Smooth muscle cell (in vitro differentiated cells): ENCODE measurements at regions not wholly inside any gene's neighbourhood (a gene's known extent, or its start where the extent isn't known, plus 50 kb on each side); places are given as distances from the start of the nearest gene placed in this dataset.

Experiments used
- DNase-seq: peaks from one replicate; lab custom pipeline; 2025; ENCODE audit not compliant: unreplicated experiment; lab: John Stamatoyannopoulos, UW
- H2AFZ ChIP-seq: fragments of 200-600 bp; sonication (generic); 2 replicates; pipeline ENCODE4 v1.6.0; 2016; ENCODE audit warnings: antibody characterized with exemption, low read depth, mild to moderate bottlenecking
- H3F3A ChIP-seq: fragments of 200-600 bp; sonication (generic); 2 replicates; pipeline ENCODE4 v1.6.0; 2017; ENCODE audit warnings: antibody characterized with exemption, low read depth
- H3K27ac ChIP-seq: fragments of 200-600 bp; sonication (generic); 2 replicates; pipeline ENCODE4 v1.5.1; 2016; ENCODE audit warnings: low read depth, mild to moderate bottlenecking
- H3K27me3 ChIP-seq: fragments of 200-600 bp; sonication (generic); 2 replicates; pipeline ENCODE4 v1.6.1; 2016; ENCODE audit warnings: low read depth, mild to moderate bottlenecking
- H3K36me3 ChIP-seq: fragments of 200-600 bp; sonication (generic); 2 replicates; pipeline ENCODE4 v1.5.1; 2016; ENCODE audit warnings: low read depth
- H3K4me1 ChIP-seq: fragments of 200-600 bp; sonication (generic); 2 replicates; pipeline ENCODE4 v1.5.1; 2016; ENCODE audit warnings: low read depth
- H3K4me2 ChIP-seq: fragments of 200-600 bp; sonication (generic); 2 replicates; pipeline ENCODE4 v1.6.0; 2016; ENCODE audit warnings: mild to moderate bottlenecking
- H3K4me3 ChIP-seq: fragments of 200-600 bp; sonication (generic); 2 replicates; pipeline ENCODE4 v1.5.1; 2016; ENCODE audit warnings: mild to moderate bottlenecking
- H3K79me2 ChIP-seq: fragments of 200-600 bp; sonication (generic); 2 replicates; pipeline ENCODE4 v1.6.0; 2016; ENCODE audit warnings: low read depth, mild to moderate bottlenecking
- H3K9ac ChIP-seq: fragments of 200-600 bp; sonication (generic); 2 replicates; pipeline ENCODE4 v1.6.0; 2016; ENCODE audit warnings: low read depth
- H3K9me3 ChIP-seq: fragments of 200-600 bp; sonication (generic); replicated peaks from 2 replicates; pipeline ENCODE4 v1.5.1; 2016; ENCODE audit warnings: low read depth
- H4K20me1 ChIP-seq: fragments of 200-600 bp; sonication (generic); 2 replicates; pipeline ENCODE4 v1.6.0; 2016; ENCODE audit warnings: low read depth
- CTCF ChIP-seq: fragments of 200-600 bp; sonication (generic); IDR thresholded peaks from 2 replicates; pipeline ENCODE4 v1.5.1; 2017; ENCODE audit warnings: borderline replicate concordance, mild to moderate bottlenecking, antibody characterized with exemption; ENCODE audit not compliant: insufficient read depth, poor library complexity, severe bottlenecking
- WGBS: methylation state at CpG from one replicate; pipeline ENCODE4 v1.1.7; 2016; ENCODE audit warnings: low lambda C conversion rate; 5-methylcytosine and 5-hydroxymethylcytosine counted together

GRCh38 chr5:113937301-113937700 lies 423.8 kb downstream of the YTHDC2 start:
- no peaks in the 10 kb centered on the region for H4K20me1 ChIP-seq
- 96% methylated on average over 2 of the region's 2 CpGs for WGBS
- TF ChIP-seq CTCF: no peak

DNA sequence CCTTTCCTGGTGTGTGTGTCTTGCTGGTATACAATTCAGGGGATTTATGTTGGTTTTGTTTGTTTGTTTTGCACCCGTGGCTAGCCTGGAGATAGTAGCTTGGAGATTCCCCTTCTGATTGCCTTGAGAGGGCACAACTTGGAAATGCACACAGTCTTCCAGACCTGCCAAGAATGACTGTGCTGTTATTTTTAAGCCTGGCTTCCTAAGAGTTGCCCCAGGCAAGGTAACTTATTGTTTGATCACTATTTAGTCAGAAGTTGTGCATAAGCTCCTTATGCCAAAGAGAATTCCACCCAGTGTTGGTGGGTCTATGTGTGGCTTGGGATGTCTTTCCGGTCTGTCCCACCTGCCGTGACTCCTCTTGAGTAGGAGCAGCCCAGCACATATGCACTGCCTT lies 421.9 kb upstream of the KCNN2 start:
- no peaks in the 10 kb centered on the region for H3F3A ChIP-seq
- H3K27ac ChIP-seq: no peak overlapping the region
- DNase-seq: no peak
- TF ChIP-seq CTCF: no peak
- H3K4me2 ChIP-seq: no peak overlapping the region
- no peaks in the 10 kb centered on the region for H3K27me3 ChIP-seq
- no peaks in the 10 kb centered on the region for H3K79me2 ChIP-seq
- no peaks in the 10 kb centered on the region for H3K36me3 ChIP-seq
- 81% methylated on average over 3 of the region's 3 CpGs for WGBS
- H3K4me1 ChIP-seq: no peaks in the 10 kb centered on the region
- no peak overlapping the region for H3K4me3 ChIP-seq
- no peak overlapping the region for H3K9ac ChIP-seq
- no peak overlapping the region for H2AFZ ChIP-seq
- H3K9me3 ChIP-seq: no peaks in the 10 kb centered on the region
- no peaks in the 10 kb centered on the region for H4K20me1 ChIP-seq

More at GRCh38 chr5:113937301-113937700, 423.8 kb downstream of the YTHDC2 start:
- H3K4me3 ChIP-seq: no peak overlapping the region
- no peak overlapping the region for H3K9ac ChIP-seq
- H3K36me3 ChIP-seq: no peaks in the 10 kb centered on the region
- H3K27me3 ChIP-seq: no peaks in the 10 kb centered on the region
- H3K79me2 ChIP-seq: no peaks in the 10 kb centered on the region
- H3K4me1 ChIP-seq: no peaks in the 10 kb centered on the region
- H3K27ac ChIP-seq: no peak overlapping the region
- H3F3A ChIP-seq: no peaks in the 10 kb centered on the region
- H3K9me3 ChIP-seq: no peaks in the 10 kb centered on the region
- no peak overlapping the region for H3K4me2 ChIP-seq
- H2AFZ ChIP-seq: no peak overlapping the region
- DNase-seq: no peak

- no peak overlapping the region for H3K4me2 ChIP-seq
- H3K4me1 ChIP-seq: no peaks in the 10 kb centered on the region
- no peak overlapping the region for H2AFZ ChIP-seq
- no peak for DNase-seq
- no peaks in the 10 kb centered on the region for H4K20me1 ChIP-seq
- H3K79me2 ChIP-seq: no peaks in the 10 kb centered on the region
- H3K27me3 ChIP-seq: no peaks in the 10 kb centered on the region
- H3F3A ChIP-seq: no peaks in the 10 kb centered on the region
- H3K9ac ChIP-seq: no peak overlapping the region
- no peak for TF ChIP-seq CTCF
- no peak overlapping the region for H3K4me3 ChIP-seq
- no peaks in the 10 kb centered on the region for H3K36me3 ChIP-seq
- no peak overlapping the region for H3K27ac ChIP-seq
- WGBS: 81% methylated on average over 2 of the region's 2 CpGs
- H3K9me3 ChIP-seq: no peaks in the 10 kb centered on the region
Measured at GRCh38 chr5:113950186-113950585, 411.7 kb upstream of the KCNN2 start.

GRCh38 chr5:113965225-113965624 lies 396.6 kb upstream of the KCNN2 start:
- Histone ChIP-seq H3K27me3 (no peaks in the 10 kb centered on the region), H3K4me3 (no peak overlapping the region), H3K4me1 (no peaks in the 10 kb centered on the region), H3K79me2 (no peaks in the 10 kb centered on the region), H2AFZ (no peak overlapping the region), H4K20me1 (no peaks in the 10 kb centered on the region), H3K9me3 (no peaks in the 10 kb centered on the region), H3K27ac (no peak overlapping the region), H3K4me2 (no peak overlapping the region), H3F3A (no peaks in the 10 kb centered on the region), H3K9ac (no peak overlapping the region), H3K36me3 (no peaks in the 10 kb centered on the region)
- 94% methylated on average over 3 of the region's 3 CpGs for WGBS
- TF ChIP-seq CTCF: no peak
- DNase-seq: no peak
